Peyer's patch (tissue), 4 donors: ENCODE measurements at regions not wholly inside any gene's neighbourhood (a gene's known extent, or its start where the extent isn't known, plus 50 kb on each side); places are given as distances from the start of the nearest gene placed in this dataset.

Source experiments
- DNase-seq, 3 donors: peaks; one replicate each; pipeline ENCODE4 v3.0.0-alpha.2; 2017 to 2019
- H3K27ac ChIP-seq, 4 donors: fragments of 200-600 bp; sonication (generic); one replicate each; pipeline ENCODE4 v1.5.1; 2016 to 2019
- H3K27me3 ChIP-seq, 2 donors: fragments of 200-600 bp; sonication (generic); one replicate each; pipeline ENCODE4 v1.5.1; 2019
- H3K36me3 ChIP-seq, 3 donors: fragments of 200-600 bp; sonication (generic); one replicate each; pipeline ENCODE4 v1.5.1; 2016 to 2019
- H3K4me1 ChIP-seq, 4 donors: fragments of 200-600 bp; sonication (generic); one replicate each; pipeline ENCODE4 v1.5.1; 2016 to 2019
- H3K4me3 ChIP-seq, 4 donors: fragments of 200-600 bp; sonication (generic); 1 replicate in 3 of 4; 2 replicates in 1 of 4; pipeline ENCODE4 v1.5.1; 2016 to 2019; ENCODE audit warnings: mild to moderate bottlenecking in 1 of 4
- H3K9me3 ChIP-seq, 4 donors: fragments of 200-600 bp; sonication (generic); one replicate each; pipeline ENCODE4 v1.5.1; 2016 to 2019; ENCODE audit warnings: mild to moderate bottlenecking in 1 of 4
- CTCF ChIP-seq, 6 experiments: fragments of 450-650 bp in 4 of 6; fragments of 200-600 bp in 2 of 6; sonication (generic) in 1 of 6; IDR thresholded peaks; one replicate each; pipeline ENCODE4 v1.5.1; 2017 to 2019; ENCODE audit warnings: antibody characterized with exemption in 6 of 6, mild to moderate bottlenecking in 3 of 6, moderate library complexity in 1 of 6
- POLR2A ChIP-seq, 2 donors: fragments of 450-650 bp; IDR thresholded peaks; one replicate each; pipeline ENCODE4 v1.5.1; 2017; ENCODE audit warnings: antibody characterized with exemption in 2 of 2, mild to moderate bottlenecking in 2 of 2, moderate library complexity in 2 of 2

GRCh38 chr20:50246367-50247195, 56.0 kb downstream of the CEBPB start:
- TF ChIP-seq POLR2A (IDR thresholded peaks at IDR 0.05): no peak
- no peak for TF ChIP-seq CTCF (IDR thresholded peaks at IDR 0.05)
- no peak for DNase-seq
- Histone ChIP-seq H3K9me3 (no peaks in the 10 kb centered on the region), H3K4me1 (peaks cover 0 to 16% (median 2%) of the 10 kb centered on the region in 4 donors), H3K27ac (no peak overlapping the region), H3K36me3 (no peaks in the 10 kb centered on the region), H3K4me3 (no peak overlapping the region), H3K27me3 (no peaks in the 10 kb centered on the region)

- Histone ChIP-seq H3K36me3 (no peaks in the 10 kb centered on the region), H3K4me1 (peaks cover 0 to 16% (median 2%) of the 10 kb centered on the region in 4 donors), H3K27ac (peak overlapping the region in 1 of 4 donors; percentile 34), H3K9me3 (no peaks in the 10 kb centered on the region), H3K27me3 (no peaks in the 10 kb centered on the region), H3K4me3 (no peak overlapping the region)
- DNase-seq: no peak
- no peak for TF ChIP-seq CTCF (IDR thresholded peaks at IDR 0.05)
- TF ChIP-seq POLR2A (IDR thresholded peaks at IDR 0.05): no peak
These were observed 56.8 kb downstream of the CEBPB start for GRCh38 chr20:50247196-50248094.

- peak in 2 of 3 donors; percentile 63 to 67 for DNase-seq
These were observed 57.5 kb downstream of the CEBPB start for GRCh38 chr20:50248104-50248641.

GRCh38 chr20:50249447-50250388, 59.1 kb downstream of the CEBPB start:
- DNase-seq: no peak
- TF ChIP-seq POLR2A (IDR thresholded peaks at IDR 0.05) (no peak), CTCF (IDR thresholded peaks at IDR 0.05) (no peak)
- H3K27ac ChIP-seq: peak overlapping the region in 1 of 4 donors; percentile 6
- H3K9me3 ChIP-seq: no peaks in the 10 kb centered on the region
- peaks cover 0 to 9% (median 2%) of the 10 kb centered on the region in 4 donors for H3K4me1 ChIP-seq
- no peaks in the 10 kb centered on the region for H3K36me3 ChIP-seq
- no peak overlapping the region for H3K4me3 ChIP-seq
- no peaks in the 10 kb centered on the region for H3K27me3 ChIP-seq

More at GRCh38 chr20:50248104-50248641, 57.5 kb downstream of the CEBPB start:
- H3K36me3 ChIP-seq: no peaks in the 10 kb centered on the region
- H3K4me3 ChIP-seq: no peak overlapping the region
- TF ChIP-seq CTCF (IDR thresholded peaks at IDR 0.05): peak in 1 of 6 experiments; percentile 4
- TF ChIP-seq POLR2A (IDR thresholded peaks at IDR 0.05): no peak
- H3K9me3 ChIP-seq: no peaks in the 10 kb centered on the region
- peaks cover 0 to 11% (median 2%) of the 10 kb centered on the region in 4 donors for H3K4me1 ChIP-seq
- no peaks in the 10 kb centered on the region for H3K27me3 ChIP-seq
- H3K27ac ChIP-seq: peak overlapping the region in 1 of 4 donors; percentile 34
